SK-N-SH treated with all-trans-retinoic acid at 6 μM for 48 hours (cell line): ENCODE measurements at regions not wholly inside any gene's neighbourhood (a gene's known extent, or its start where the extent isn't known, plus 50 kb on each side); places are given as distances from the start of the nearest gene placed in this dataset.

ENCODE experiments used
- ATAC-seq: fragments of 200-7000 bp; cut with Tn5 transposase; 3 replicates; pipeline ENCODE4 v1.9.1; 2020; ENCODE audit warnings: mild to moderate bottlenecking, moderate library complexity
- ARNTL ChIP-seq: fragments of 450-650 bp; formaldehyde crosslinking; IDR thresholded peaks from 2 replicates; pipeline ENCODE4 v1.5.0; 2020; ENCODE audit warnings: low read depth, mild to moderate bottlenecking, moderate library complexity, borderline replicate concordance
- BACH2 ChIP-seq: fragments of 250-450 bp; sonication (Bioruptor Pico); IDR thresholded peaks from 2 replicates; pipeline ENCODE4 v1.9.0; 2021; ENCODE audit warnings: mild to moderate bottlenecking, borderline replicate concordance
- CREB5 ChIP-seq: fragments of 250-450 bp; sonication (Bioruptor Pico); IDR thresholded peaks from 2 replicates; pipeline ENCODE4 v1.5.1; 2020; ENCODE audit warnings: low read depth, mild to moderate bottlenecking, moderate library complexity
- CSDC2 ChIP-seq: fragments of 250-450 bp; sonication (Bioruptor Pico); IDR thresholded peaks from 2 replicates; pipeline ENCODE4 v1.5.0; 2020; ENCODE audit warnings: mild to moderate bottlenecking, moderate library complexity
- ESRRG ChIP-seq: fragments of 250-450 bp; sonication (Bioruptor Pico); IDR thresholded peaks from 2 replicates; pipeline ENCODE4 v1.6.1; 2021; ENCODE audit warnings: mild to moderate bottlenecking
- GLIS3 ChIP-seq: fragments of 250-450 bp; sonication (Bioruptor Pico); IDR thresholded peaks from 2 replicates; pipeline ENCODE4 v1.5.0; 2020; ENCODE audit warnings: mild to moderate bottlenecking, moderate library complexity
- ISL1 ChIP-seq: fragments of 250-450 bp; sonication (Bioruptor Pico); IDR thresholded peaks from 2 replicates; pipeline ENCODE4 v2.1.2; 2022; ENCODE audit warnings: mild to moderate bottlenecking, moderate library complexity
- OSR1 ChIP-seq: fragments of 250-450 bp; sonication (Bioruptor Pico); IDR thresholded peaks from 2 replicates; pipeline ENCODE4 v1.8.0; 2022; ENCODE audit warnings: moderate library complexity, mild to moderate bottlenecking, inconsistent platforms
- PATZ1 ChIP-seq: fragments of 250-450 bp; sonication (Bioruptor Pico); IDR thresholded peaks from 2 replicates; pipeline ENCODE4 v1.8.0; 2020; ENCODE audit warnings: mild to moderate bottlenecking, moderate library complexity, borderline replicate concordance
- PPARA ChIP-seq: fragments of 250-450 bp; sonication (Bioruptor Pico); IDR thresholded peaks from 2 replicates; pipeline ENCODE4 v1.5.0; 2020; ENCODE audit warnings: mild to moderate bottlenecking, borderline replicate concordance
- RARB ChIP-seq: fragments of 250-450 bp; sonication (Bioruptor Pico); IDR thresholded peaks from 2 replicates; pipeline ENCODE4 v1.8.0; 2021; ENCODE audit warnings: mild to moderate bottlenecking, moderate library complexity
- SNAI2 ChIP-seq: fragments of 250-450 bp; sonication (Bioruptor Pico); IDR thresholded peaks from 2 replicates; pipeline ENCODE4 v1.5.0; 2020; ENCODE audit warnings: mild to moderate bottlenecking, moderate library complexity
- TCF4 ChIP-seq: fragments of 250-450 bp; sonication (Bioruptor Pico); IDR thresholded peaks from 2 replicates; pipeline ENCODE4 v1.8.0; 2021; ENCODE audit warnings: mild to moderate bottlenecking, moderate library complexity, borderline replicate concordance
- TOX ChIP-seq: fragments of 250-450 bp; sonication (Bioruptor Pico); IDR thresholded peaks from 2 replicates; pipeline ENCODE4 v1.8.0; 2021; ENCODE audit warnings: mild to moderate bottlenecking, moderate library complexity, borderline replicate concordance
- TSHZ2 ChIP-seq: fragments of 250-450 bp; sonication (Bioruptor Pico); IDR thresholded peaks from 2 replicates; pipeline ENCODE4 v1.5.0; 2020; ENCODE audit warnings: mild to moderate bottlenecking, moderate library complexity
- ZNF565 ChIP-seq: fragments of 450-650 bp; formaldehyde crosslinking; conservative IDR thresholded peaks from 2 replicates; pipeline ENCODE4 v1.5.0; 2020; ENCODE audit warnings: low read depth, mild to moderate bottlenecking, moderate library complexity
- ZNF70 ChIP-seq: fragments of 450-650 bp; formaldehyde crosslinking; IDR thresholded peaks from 2 replicates; pipeline ENCODE4 v1.5.0; 2020; ENCODE audit warnings: mild to moderate bottlenecking, moderate library complexity

- TF ChIP-seq TCF4: no peak
- TF ChIP-seq TSHZ2: no peak
- no peak for TF ChIP-seq PPARA
- TF ChIP-seq ISL1 (CRISPR knock-in tag): no peak
- TF ChIP-seq ARNTL (CRISPR knock-in tag): no peak
- TF ChIP-seq CSDC2: no peak
- no peak for TF ChIP-seq ZNF70
- TF ChIP-seq SNAI2 (CRISPR knock-in tag): no peak
- no peak for TF ChIP-seq TOX (CRISPR knock-in tag)
- ATAC-seq: no peak
Measured at GRCh38 chr20:56815796-56816195, 186.7 kb downstream of the TFAP2C start.

- ATAC-seq: no peak
Measured at GRCh38 chr20:56816349-56816748, 187.2 kb downstream of the TFAP2C start.

GRCh38 chr20:56817780-56818675, 188.9 kb downstream of the TFAP2C start:
- TF ChIP-seq OSR1 (CRISPR knock-in tag) (no peak), PATZ1 (CRISPR knock-in tag) (no peak), TCF4 (no peak), ISL1 (CRISPR knock-in tag) (no peak), CREB5 (CRISPR knock-in tag) (no peak)
- no peak for ATAC-seq

More at GRCh38 chr20:56816349-56816748, 187.2 kb downstream of the TFAP2C start:
- TF ChIP-seq PATZ1 (CRISPR knock-in tag) (no peak), ZNF565 (CRISPR knock-in tag) (no peak), BACH2 (CRISPR knock-in tag) (no peak), ARNTL (CRISPR knock-in tag) (no peak), ESRRG (CRISPR knock-in tag) (no peak)

DNA sequence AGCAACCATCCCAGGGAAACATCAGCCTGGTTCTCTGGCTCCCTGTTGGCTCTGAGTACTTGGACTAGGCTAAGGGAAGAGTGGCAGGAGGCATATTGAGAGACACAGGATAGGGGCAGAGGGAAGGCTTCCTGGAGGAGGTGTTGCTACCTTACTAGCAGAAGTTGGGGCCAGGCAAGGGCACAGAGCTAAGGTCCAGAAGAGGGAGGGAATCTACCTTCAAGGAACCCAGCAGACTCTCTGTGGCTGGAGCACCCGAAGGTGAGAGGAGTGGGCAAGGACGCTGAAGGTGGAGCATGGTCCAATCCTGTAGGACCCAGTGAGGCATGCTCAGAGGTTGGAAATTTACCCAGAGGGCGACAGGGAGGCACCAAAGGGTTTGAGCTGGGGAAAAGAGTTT, 191.9 kb downstream of the TFAP2C start:
- TF ChIP-seq CREB5 (CRISPR knock-in tag) (no peak), TOX (CRISPR knock-in tag) (no peak), CSDC2 (no peak), TCF4 (no peak), RARB (CRISPR knock-in tag) (no peak), TSHZ2 (no peak), BACH2 (CRISPR knock-in tag) (no peak), OSR1 (CRISPR knock-in tag) (no peak), PPARA (no peak), GLIS3 (no peak)
- TF ChIP-seq, all 23 proteins: peak for 0
- ATAC-seq: no peak
